Activated CD4-positive, alpha-beta T cell treated with anti-CD3 and anti-CD28 coated beads for 24 hours (primary cell): ENCODE measurements at regions not wholly inside any gene's neighbourhood (a gene's known extent, or its start where the extent isn't known, plus 50 kb on each side); places are given as distances from the start of the nearest gene placed in this dataset.
"Not testable (repeated sequence)": the region's sequence is repeated elsewhere in the genome, so short reads cannot be mapped to it uniquely, and the experiment has no call there.

Experiments used
- DNase-seq, 2 donors: peaks; one replicate each; pipeline ENCODE4 v3.0.0-alpha.2; 2020; ENCODE audit warnings: low read depth in 2 of 2

DNA sequence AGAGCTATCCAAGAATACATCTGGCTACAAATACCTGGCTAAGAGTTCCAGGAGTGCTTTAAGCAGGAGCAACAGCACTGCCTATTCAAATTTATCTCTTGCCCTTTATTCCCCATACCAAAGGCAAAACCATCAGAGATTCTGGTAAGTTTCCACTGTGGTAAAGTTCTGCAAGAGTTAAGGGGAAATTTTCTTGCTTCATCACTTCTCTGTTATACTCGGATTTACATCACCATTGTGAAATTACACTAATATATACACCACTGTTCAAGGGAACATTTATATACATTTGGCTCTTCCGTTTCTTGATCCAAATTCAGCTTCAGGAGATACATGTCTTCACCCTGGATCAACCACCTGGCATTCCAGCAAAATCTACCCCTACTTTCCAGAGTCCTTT is 70.8 kb upstream of the PTPN13 start:
- DNase-seq: no peak

DNA sequence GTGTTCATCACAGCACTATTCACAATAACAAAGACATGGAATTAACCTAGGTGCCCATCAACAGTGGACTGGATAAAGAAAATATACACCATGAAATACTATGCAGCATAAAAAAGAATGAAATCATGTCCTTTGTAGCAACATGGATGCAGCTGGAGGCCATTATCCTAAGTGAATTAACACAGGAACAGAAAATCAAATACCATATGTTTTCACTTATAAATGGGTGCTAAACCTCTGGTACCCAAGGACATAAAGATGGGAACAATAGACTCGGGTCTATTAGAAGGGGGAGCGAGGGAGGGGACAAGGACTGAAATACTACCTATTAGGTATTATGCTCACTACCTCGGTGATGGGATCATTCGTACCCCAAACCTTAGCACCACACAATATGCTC is 66.4 kb upstream of the PTPN13 start:
- not testable (repeated sequence) for DNase-seq

DNA sequence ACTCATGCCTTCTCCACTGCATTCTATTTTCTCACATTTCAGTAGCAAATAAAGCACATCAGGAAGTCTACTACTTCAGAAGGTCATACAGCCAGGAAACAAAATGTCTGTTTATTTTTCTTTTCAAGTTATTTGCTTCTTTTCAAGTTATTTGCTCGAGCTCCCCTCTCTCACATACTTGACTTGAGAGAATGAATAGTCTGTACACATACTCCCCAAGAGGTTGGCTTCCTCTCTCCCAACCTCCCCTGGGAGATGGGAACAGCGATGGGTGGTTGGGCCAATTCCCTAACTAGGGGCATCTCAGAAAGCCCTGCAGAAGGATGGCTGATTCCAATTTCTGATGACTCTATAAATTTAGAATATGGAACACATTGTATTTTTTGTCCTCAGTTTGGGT is 64.7 kb upstream of the PTPN13 start:
- DNase-seq: no peak

DNA sequence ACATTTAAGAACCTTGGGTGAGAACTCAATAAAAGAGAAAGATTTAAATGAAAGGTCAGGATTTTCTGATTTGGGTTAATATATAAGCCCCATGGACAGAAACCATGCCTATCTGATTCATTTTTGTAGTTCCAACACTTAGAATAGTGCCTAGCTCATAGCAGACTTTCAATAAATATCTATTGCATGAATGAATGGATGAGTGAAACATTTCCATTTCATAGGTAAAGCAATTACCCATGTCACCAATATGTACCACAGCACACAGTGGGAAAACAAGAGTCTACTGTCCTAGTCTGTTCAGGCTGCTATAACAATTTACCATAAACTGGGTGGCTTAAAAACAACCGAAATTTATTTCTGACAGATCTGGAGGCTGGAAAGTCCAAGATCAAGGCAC is 63.9 kb upstream of the PTPN13 start:
- no peak for DNase-seq

DNA sequence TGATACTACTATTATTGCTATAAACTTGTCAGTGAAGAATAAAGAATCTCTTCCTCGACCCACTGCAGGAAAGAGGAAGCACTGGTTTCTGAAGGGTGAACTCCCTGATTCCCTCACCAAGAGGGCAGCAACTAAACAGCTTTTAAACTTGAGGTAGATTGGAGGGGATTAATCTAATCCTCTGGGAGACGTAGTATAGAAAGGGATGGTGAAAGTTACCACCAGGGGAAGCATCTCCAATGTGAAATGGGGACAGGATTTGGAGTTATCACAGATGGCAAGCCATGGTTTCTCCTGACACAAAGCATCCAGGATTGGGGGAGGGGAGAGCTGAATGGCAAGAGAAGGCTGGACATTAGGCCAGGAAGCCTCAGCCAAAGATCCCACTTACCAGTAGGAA is 62.7 kb upstream of the PTPN13 start:
- no peak for DNase-seq

DNA sequence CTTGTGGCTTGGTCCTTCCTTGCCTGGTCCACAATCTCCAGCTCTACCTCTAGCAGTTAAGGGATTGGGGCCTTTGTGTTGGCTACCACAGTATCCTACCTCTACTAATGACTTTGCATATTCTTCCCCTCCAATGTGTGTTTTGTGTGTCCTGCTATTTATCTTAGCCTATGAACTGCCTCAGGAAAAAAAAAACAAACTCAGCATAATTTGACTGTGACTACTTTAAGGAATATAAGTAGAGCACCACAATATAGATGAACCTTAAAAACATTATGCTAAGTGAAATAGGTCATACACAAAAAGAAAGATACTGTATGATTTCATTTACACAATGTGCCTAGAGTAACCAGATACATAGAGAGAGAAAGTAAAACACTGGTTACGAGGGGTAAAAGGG is 61.3 kb upstream of the PTPN13 start:
- DNase-seq: no peak

DNA sequence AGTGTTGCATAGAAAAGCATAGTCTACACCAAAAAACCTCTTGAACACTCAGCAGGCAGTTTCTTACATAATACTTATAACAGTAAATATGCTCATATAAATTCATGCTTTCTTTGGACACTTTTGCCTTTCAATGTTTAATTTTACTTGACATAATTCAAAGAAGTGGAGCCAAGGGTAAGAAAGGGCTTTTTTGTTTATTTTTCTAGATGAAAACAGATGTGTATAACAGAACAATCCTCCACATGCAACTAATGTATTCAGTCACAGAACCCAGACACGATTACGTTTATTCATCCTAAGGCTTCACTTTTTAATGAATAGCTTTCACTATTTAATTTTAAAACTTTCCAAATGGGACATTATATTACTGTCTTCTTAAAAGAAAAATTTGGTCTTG is 58.0 kb upstream of the PTPN13 start:
- no peak for DNase-seq

DNA sequence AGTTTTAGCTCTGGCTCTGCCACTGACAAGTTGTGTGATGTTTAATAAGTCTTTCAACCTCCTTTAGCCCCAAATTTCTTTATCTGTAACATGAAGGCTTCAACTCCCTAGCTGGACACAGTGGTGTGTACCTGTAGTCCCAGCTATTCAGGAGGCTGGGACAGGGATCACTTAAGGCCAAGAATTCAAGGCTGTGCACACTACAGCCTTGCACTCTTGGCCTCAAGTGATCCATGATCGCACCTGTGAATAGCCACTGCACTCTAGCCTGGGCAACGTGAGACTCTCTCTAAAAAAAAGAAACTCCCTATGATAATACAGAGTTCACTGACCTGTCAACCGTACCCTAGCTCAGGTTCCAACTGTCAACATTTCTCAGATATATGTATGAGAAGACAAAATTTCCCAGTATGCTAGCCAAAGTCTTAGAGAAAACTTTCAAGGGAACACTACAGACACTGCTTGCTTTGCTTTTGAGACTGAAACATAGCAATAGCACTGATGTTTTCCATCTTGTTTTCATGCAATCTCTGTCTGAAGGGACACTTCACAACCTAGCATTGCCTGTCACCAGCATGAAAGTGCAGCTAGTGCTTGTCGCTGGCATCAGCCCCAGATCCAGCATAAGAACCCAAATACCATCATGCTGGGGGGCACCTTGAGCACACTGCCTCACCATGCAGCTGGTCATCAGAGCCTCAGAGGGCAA is 51.6 kb upstream of the PTPN13 start:
- DNase-seq: no peak

DNA sequence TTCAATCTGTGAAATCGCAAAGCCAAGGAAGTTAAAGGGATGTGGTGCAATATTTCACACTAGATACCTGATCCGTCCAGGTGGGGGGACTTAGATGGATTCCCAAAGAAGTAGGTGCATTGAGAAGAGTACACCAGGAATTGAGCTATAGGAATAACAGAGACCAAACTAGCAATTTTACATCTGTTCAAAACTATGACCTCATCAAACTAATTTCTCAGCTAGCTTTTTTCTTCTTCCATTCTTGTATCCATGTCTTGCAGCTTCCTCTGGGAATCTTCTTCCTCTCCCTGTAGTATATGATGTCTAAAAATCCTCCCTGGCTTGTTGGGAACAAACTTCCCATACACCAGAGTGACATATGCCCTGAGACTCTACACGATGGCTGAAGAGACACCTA is 51.0 kb upstream of the PTPN13 start:
- DNase-seq: no peak

DNA sequence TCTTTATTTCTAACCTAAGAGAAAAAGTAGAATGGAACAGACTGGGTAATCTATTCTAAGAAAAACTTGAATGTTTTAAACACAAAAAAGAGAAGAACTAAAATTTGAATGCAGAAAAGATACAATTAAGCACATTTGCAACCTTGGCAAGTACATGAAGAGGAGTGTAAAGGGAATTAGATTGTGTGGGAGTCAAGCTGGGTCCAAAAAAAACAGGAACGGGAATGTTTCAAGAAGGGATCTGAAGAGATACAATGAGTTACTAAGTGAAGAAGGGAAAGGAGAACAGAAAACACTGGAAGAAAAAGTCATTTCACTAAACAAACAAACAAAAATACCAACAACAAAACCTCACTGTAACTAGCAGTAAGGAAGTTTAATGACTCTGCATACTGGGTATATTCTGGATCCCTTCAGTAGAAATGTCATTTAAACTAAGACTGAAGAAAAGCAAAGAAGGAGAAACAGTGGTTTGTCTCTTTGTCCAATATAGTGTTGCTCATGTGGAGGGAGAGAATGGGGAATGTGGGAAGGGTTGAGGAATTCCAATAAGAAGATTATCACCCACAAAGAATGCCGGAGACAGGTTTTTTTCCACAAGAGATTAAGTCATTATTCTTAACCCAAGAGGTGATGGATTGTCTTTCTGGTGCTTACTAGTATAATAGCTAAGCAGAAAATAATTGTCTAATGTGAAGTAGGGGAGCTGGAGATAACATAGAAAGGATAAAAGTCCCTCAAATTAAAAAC is 50.4 kb upstream of the PTPN13 start:
- no peak for DNase-seq

DNA sequence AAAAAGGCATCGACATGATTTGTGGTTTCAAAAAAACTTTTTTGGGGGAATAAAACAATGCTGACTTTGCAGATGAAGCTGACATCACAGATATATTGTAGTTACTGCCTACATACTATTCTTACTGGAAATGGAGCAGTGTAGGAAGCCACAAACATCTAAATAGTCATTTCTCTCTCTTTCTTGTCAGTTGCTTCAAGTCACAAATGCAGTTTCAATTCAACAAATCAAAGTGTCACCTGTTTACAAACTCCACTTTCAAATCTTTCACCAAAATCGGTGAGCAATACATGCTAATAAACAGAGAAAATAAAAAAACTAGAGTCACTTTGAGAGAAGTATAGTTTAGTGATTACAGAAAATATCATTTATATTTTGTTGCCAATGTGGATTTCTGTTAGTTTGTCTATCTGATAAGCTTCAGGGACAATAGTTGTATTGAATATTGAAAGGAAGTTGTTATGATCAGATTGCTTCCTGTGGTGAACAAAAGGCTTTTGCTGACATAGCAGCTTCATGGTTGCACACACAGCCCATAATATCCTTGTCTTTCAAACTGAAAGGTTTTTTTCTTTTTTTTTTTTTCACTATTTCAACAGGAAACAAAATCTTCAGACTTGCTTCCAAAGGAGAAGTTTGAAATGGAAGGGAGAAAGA is 49.7 kb upstream of the PTPN13 start:
- no peak for DNase-seq
